ENCODE measurements at regions not wholly inside any gene's neighbourhood (a gene's known extent, or its start where the extent isn't known, plus 50 kb on each side); places are given as distances from the start of the nearest gene placed in this dataset.

DNA sequence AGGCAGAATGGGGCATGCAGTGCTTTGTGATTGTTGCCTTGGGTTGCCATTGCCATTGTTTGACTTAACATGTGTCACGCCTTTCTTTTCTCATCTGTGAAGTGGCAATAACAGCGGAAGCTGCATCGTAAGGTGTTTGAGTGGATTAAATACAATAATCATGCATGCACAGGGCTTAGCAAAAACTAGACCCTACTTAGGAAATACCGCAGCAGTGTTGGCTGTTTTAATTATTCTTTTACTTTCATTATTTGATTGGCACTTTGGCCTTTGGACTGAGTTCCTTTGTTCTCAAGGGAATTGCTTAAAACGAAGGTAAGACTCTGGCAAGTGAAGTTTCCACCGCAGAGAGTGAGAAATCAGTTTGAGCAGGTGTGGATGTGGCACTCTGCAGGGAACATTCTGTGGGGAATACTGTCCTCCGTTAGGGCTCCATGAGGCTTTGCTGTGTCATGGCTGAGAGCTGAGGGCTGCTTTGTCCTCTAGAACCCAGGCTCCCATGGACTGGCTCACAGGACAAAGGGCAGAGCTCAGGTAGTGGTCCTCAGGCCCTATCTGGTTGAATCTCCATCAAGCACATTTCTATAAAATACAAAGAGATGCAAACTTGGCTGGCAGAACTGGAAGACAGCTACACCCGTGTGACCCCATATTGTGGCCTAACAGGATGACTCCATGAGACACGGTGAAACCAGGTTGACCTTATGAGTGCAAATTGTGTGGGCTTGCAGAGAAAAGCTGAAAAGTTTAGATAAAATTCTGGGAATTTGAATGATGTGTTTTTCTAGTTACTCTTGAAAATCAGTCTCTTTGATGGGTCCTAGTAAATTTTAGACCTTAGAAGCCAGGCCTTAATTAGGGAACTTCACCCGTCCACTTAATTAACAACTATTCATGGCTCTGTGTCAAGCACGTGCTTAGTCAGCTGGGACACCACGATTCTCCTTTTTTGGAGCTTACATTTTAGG lies 407.2 kb downstream of the KCNRG start:
- TF ChIP-seq, protein P1, sequence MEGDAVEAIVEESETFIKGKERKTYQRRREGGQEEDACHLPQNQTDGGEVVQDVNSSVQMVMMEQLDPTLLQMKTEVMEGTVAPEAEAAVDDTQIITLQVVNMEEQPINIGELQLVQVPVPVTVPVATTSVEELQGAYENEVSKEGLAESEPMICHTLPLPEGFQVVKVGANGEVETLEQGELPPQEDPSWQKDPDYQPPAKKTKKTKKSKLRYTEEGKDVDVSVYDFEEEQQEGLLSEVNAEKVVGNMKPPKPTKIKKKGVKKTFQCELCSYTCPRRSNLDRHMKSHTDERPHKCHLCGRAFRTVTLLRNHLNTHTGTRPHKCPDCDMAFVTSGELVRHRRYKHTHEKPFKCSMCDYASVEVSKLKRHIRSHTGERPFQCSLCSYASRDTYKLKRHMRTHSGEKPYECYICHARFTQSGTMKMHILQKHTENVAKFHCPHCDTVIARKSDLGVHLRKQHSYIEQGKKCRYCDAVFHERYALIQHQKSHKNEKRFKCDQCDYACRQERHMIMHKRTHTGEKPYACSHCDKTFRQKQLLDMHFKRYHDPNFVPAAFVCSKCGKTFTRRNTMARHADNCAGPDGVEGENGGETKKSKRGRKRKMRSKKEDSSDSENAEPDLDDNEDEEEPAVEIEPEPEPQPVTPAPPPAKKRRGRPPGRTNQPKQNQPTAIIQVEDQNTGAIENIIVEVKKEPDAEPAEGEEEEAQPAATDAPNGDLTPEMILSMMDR (IDR thresholded peaks at IDR 0.05) = no peak
- no peak for TF ChIP-seq POLR2AphosphoS5 (IDR thresholded peaks at IDR 0.05)
- TF ChIP-seq POLR2A (IDR thresholded peaks at IDR 0.05) = no peak
- TF ChIP-seq EP300 (IDR thresholded peaks at IDR 0.05) = no peak
